Neural cell (in vitro differentiated cells): ENCODE measurements at regions not wholly inside any gene's neighbourhood (a gene's known extent, or its start where the extent isn't known, plus 50 kb on each side); places are given as distances from the start of the nearest gene placed in this dataset.

Experiments used
- EP300 ChIP-seq: fragments of 450-650 bp; conservative IDR thresholded peaks from 2 replicates; pipeline ENCODE4 v1.6.1; 2014; ENCODE audit warnings: antibody characterized with exemption, mild to moderate bottlenecking, moderate library complexity; ENCODE audit not compliant: poor library complexity, severe bottlenecking
- POLR2AphosphoS5 ChIP-seq: IDR thresholded peaks from 2 replicates; pipeline ENCODE4 v1.6.1; 2012
- TAF1 ChIP-seq: IDR thresholded peaks from 2 replicates; pipeline ENCODE4 v1.6.1; 2012; ENCODE audit warnings: low read depth
- TF ChIP-seq, protein P1 (sequence below): IDR thresholded peaks from 2 replicates; pipeline ENCODE4 v1.6.1; 2012; ENCODE audit warnings: borderline replicate concordance
- TF ChIP-seq, protein P2 (sequence below): fragments of 450-650 bp; IDR thresholded peaks from 2 replicates; pipeline ENCODE4 v1.5.1; 2014; ENCODE audit warnings: antibody characterized with exemption, mild to moderate bottlenecking, moderate library complexity; ENCODE audit not compliant: poor library complexity, severe bottlenecking

DNA sequence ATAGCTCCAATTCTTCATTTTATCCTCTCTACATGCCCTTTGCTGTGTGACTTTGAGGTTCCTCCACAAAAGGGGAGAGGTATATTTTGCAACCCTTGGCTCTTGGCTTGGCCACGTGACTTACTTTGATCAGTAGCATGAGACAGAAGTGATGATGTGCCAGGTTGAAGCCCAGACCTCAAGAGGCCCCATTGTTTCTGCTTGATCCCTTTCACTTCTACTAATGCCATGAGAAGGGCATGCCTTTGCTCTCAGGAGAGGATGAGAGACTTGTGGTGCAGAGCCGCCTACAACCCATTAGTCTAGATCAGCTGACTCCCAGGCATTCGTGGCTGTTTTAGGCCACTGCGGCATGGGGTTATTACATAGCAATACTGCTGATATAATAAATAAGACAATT lies 356.2 kb upstream of the SALL1 start:
- TF ChIP-seq, protein P1, sequence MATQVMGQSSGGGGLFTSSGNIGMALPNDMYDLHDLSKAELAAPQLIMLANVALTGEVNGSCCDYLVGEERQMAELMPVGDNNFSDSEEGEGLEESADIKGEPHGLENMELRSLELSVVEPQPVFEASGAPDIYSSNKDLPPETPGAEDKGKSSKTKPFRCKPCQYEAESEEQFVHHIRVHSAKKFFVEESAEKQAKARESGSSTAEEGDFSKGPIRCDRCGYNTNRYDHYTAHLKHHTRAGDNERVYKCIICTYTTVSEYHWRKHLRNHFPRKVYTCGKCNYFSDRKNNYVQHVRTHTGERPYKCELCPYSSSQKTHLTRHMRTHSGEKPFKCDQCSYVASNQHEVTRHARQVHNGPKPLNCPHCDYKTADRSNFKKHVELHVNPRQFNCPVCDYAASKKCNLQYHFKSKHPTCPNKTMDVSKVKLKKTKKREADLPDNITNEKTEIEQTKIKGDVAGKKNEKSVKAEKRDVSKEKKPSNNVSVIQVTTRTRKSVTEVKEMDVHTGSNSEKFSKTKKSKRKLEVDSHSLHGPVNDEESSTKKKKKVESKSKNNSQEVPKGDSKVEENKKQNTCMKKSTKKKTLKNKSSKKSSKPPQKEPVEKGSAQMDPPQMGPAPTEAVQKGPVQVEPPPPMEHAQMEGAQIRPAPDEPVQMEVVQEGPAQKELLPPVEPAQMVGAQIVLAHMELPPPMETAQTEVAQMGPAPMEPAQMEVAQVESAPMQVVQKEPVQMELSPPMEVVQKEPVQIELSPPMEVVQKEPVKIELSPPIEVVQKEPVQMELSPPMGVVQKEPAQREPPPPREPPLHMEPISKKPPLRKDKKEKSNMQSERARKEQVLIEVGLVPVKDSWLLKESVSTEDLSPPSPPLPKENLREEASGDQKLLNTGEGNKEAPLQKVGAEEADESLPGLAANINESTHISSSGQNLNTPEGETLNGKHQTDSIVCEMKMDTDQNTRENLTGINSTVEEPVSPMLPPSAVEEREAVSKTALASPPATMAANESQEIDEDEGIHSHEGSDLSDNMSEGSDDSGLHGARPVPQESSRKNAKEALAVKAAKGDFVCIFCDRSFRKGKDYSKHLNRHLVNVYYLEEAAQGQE: no peak
- TF ChIP-seq, protein P2, sequence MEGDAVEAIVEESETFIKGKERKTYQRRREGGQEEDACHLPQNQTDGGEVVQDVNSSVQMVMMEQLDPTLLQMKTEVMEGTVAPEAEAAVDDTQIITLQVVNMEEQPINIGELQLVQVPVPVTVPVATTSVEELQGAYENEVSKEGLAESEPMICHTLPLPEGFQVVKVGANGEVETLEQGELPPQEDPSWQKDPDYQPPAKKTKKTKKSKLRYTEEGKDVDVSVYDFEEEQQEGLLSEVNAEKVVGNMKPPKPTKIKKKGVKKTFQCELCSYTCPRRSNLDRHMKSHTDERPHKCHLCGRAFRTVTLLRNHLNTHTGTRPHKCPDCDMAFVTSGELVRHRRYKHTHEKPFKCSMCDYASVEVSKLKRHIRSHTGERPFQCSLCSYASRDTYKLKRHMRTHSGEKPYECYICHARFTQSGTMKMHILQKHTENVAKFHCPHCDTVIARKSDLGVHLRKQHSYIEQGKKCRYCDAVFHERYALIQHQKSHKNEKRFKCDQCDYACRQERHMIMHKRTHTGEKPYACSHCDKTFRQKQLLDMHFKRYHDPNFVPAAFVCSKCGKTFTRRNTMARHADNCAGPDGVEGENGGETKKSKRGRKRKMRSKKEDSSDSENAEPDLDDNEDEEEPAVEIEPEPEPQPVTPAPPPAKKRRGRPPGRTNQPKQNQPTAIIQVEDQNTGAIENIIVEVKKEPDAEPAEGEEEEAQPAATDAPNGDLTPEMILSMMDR: no peak
- TF ChIP-seq POLR2AphosphoS5: no peak
- TF ChIP-seq EP300: no peak
- no peak for TF ChIP-seq TAF1
